ENCODE measurements at regions not wholly inside any gene's neighbourhood (a gene's known extent, or its start where the extent isn't known, plus 50 kb on each side); places are given as distances from the start of the nearest gene placed in this dataset.

DNA sequence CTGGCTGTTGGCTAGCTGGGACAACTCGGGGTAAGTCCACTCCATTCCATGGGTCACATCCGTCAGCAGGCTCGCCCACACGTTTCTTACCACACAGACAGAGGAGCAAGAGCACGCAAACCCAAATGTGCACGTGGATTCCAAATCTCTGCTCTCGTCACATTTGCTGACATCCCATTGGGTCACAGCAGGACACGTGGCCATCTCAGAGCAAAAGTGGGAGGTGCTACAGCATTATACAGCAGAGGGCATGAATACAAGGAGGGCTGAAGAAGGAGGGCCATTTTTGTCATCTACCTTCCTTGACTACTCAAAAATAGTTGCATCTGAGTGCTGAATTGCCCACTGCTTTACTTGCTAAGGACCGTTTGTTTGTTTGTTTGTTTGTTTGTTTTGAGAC is 84.7 kb downstream of the RBBP6 start:
- H3K27me3 ChIP-seq (ENCODE audit: insufficient read depth): no peaks in the 10 kb centered on the region
- H4K20me1 ChIP-seq (replicated peaks; ENCODE audit: insufficient read depth): no peaks in the 10 kb centered on the region
- no peaks in the 10 kb centered on the region; the same call in 1 of the 2 replicates for H3K4me1 ChIP-seq (ENCODE audit: insufficient read depth)
- H3K4me1 Mint-ChIP-seq: no peaks in the 10 kb centered on the region
- no peaks in the 10 kb centered on the region for H3F3A ChIP-seq (replicated peaks; ENCODE audit: low read depth)
- no peaks in the 10 kb centered on the region for H3K9me3 Mint-ChIP-seq
- TF ChIP-seq NANOG (IDR thresholded peaks at IDR 0.05; ENCODE audit: borderline replicate concordance) (no peak), CREB1 (CRISPR knock-in tag; IDR thresholded peaks at IDR 0.05; ENCODE audit: low read depth) (no peak), EZH2phosphoT487 (IDR thresholded peaks at IDR 0.05; ENCODE audit: unreplicated experiment) (no peak), ZNF331 (CRISPR knock-in tag; IDR thresholded peaks at IDR 0.05; ENCODE audit: low read depth) (no peak), EZH2 (IDR thresholded peaks at IDR 0.05; ENCODE audit: low read depth, unreplicated experiment) (no peak), STAT1 (IDR thresholded peaks at IDR 0.05; ENCODE audit: unreplicated experiment) (no peak), ZNF114 (CRISPR knock-in tag; IDR thresholded peaks at IDR 0.05) (no peak), POLR2AphosphoS5 (IDR thresholded peaks at IDR 0.05; ENCODE audit: low read depth) (no peak), JUNB (IDR thresholded peaks at IDR 0.05; ENCODE audit: unreplicated experiment) (no peak)
- TF ChIP-seq, protein P1, sequence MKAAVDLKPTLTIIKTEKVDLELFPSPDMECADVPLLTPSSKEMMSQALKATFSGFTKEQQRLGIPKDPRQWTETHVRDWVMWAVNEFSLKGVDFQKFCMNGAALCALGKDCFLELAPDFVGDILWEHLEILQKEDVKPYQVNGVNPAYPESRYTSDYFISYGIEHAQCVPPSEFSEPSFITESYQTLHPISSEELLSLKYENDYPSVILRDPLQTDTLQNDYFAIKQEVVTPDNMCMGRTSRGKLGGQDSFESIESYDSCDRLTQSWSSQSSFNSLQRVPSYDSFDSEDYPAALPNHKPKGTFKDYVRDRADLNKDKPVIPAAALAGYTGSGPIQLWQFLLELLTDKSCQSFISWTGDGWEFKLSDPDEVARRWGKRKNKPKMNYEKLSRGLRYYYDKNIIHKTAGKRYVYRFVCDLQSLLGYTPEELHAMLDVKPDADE (IDR thresholded peaks at IDR 0.05): no peak
- TF ChIP-seq, protein P2, sequence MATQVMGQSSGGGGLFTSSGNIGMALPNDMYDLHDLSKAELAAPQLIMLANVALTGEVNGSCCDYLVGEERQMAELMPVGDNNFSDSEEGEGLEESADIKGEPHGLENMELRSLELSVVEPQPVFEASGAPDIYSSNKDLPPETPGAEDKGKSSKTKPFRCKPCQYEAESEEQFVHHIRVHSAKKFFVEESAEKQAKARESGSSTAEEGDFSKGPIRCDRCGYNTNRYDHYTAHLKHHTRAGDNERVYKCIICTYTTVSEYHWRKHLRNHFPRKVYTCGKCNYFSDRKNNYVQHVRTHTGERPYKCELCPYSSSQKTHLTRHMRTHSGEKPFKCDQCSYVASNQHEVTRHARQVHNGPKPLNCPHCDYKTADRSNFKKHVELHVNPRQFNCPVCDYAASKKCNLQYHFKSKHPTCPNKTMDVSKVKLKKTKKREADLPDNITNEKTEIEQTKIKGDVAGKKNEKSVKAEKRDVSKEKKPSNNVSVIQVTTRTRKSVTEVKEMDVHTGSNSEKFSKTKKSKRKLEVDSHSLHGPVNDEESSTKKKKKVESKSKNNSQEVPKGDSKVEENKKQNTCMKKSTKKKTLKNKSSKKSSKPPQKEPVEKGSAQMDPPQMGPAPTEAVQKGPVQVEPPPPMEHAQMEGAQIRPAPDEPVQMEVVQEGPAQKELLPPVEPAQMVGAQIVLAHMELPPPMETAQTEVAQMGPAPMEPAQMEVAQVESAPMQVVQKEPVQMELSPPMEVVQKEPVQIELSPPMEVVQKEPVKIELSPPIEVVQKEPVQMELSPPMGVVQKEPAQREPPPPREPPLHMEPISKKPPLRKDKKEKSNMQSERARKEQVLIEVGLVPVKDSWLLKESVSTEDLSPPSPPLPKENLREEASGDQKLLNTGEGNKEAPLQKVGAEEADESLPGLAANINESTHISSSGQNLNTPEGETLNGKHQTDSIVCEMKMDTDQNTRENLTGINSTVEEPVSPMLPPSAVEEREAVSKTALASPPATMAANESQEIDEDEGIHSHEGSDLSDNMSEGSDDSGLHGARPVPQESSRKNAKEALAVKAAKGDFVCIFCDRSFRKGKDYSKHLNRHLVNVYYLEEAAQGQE (IDR thresholded peaks at IDR 0.05; ENCODE audit: unreplicated experiment): no peak
- TF ChIP-seq, protein P3, sequence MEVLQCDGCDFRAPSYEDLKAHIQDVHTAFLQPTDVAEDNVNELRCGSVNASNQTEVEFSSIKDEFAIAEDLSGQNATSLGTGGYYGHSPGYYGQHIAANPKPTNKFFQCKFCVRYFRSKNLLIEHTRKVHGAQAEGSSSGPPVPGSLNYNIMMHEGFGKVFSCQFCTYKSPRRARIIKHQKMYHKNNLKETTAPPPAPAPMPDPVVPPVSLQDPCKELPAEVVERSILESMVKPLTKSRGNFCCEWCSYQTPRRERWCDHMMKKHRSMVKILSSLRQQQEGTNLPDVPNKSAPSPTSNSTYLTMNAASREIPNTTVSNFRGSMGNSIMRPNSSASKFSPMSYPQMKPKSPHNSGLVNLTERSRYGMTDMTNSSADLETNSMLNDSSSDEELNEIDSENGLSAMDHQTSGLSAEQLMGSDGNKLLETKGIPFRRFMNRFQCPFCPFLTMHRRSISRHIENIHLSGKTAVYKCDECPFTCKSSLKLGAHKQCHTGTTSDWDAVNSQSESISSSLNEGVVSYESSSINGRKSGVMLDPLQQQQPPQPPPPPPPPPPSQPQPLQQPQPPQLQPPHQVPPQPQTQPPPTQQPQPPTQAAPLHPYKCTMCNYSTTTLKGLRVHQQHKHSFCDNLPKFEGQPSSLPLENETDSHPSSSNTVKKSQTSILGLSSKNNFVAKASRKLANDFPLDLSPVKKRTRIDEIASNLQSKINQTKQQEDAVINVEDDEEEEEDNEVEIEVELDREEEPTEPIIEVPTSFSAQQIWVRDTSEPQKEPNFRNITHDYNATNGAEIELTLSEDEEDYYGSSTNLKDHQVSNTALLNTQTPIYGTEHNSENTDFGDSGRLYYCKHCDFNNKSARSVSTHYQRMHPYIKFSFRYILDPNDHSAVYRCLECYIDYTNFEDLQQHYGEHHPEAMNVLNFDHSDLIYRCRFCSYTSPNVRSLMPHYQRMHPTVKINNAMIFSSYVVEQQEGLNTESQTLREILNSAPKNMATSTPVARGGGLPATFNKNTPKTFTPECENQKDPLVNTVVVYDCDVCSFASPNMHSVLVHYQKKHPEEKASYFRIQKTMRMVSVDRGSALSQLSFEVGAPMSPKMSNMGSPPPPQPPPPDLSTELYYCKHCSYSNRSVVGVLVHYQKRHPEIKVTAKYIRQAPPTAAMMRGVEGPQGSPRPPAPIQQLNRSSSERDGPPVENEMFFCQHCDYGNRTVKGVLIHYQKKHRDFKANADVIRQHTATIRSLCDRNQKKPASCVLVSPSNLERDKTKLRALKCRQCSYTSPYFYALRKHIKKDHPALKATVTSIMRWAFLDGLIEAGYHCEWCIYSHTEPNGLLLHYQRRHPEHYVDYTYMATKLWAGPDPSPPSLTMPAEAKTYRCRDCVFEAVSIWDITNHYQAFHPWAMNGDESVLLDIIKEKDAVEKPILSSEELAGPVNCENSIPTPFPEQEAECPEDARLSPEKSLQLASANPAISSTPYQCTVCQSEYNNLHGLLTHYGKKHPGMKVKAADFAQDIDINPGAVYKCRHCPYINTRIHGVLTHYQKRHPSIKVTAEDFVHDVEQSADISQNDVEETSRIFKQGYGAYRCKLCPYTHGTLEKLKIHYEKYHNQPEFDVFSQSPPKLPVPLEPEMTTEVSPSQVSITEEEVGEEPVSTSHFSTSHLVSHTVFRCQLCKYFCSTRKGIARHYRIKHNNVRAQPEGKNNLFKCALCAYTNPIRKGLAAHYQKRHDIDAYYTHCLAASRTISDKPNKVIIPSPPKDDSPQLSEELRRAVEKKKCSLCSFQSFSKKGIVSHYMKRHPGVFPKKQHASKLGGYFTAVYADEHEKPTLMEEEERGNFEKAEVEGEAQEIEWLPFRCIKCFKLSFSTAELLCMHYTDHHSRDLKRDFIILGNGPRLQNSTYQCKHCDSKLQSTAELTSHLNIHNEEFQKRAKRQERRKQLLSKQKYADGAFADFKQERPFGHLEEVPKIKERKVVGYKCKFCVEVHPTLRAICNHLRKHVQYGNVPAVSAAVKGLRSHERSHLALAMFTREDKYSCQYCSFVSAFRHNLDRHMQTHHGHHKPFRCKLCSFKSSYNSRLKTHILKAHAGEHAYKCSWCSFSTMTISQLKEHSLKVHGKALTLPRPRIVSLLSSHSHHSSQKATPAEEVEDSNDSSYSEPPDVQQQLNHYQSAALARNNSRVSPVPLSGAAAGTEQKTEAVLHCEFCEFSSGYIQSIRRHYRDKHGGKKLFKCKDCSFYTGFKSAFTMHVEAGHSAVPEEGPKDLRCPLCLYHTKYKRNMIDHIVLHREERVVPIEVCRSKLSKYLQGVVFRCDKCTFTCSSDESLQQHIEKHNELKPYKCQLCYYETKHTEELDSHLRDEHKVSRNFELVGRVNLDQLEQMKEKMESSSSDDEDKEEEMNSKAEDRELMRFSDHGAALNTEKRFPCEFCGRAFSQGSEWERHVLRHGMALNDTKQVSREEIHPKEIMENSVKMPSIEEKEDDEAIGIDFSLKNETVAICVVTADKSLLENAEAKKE (CRISPR knock-in tag; IDR thresholded peaks at IDR 0.05): no peak
- TF ChIP-seq, protein P4, sequence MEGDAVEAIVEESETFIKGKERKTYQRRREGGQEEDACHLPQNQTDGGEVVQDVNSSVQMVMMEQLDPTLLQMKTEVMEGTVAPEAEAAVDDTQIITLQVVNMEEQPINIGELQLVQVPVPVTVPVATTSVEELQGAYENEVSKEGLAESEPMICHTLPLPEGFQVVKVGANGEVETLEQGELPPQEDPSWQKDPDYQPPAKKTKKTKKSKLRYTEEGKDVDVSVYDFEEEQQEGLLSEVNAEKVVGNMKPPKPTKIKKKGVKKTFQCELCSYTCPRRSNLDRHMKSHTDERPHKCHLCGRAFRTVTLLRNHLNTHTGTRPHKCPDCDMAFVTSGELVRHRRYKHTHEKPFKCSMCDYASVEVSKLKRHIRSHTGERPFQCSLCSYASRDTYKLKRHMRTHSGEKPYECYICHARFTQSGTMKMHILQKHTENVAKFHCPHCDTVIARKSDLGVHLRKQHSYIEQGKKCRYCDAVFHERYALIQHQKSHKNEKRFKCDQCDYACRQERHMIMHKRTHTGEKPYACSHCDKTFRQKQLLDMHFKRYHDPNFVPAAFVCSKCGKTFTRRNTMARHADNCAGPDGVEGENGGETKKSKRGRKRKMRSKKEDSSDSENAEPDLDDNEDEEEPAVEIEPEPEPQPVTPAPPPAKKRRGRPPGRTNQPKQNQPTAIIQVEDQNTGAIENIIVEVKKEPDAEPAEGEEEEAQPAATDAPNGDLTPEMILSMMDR (conservative IDR thresholded peaks at IDR 0.05; ENCODE audit: low read depth in 2 of 2): no peak
- H3K79me2 ChIP-seq (replicated peaks; ENCODE audit: insufficient read depth): no peaks in the 10 kb centered on the region
- H3K4me3 ChIP-seq: no peak overlapping the region
- no peak overlapping the region for H3K27ac ChIP-seq (ENCODE audit: low read depth)
- no peak overlapping the region for H2AFZ ChIP-seq
- no peaks in the 10 kb centered on the region for H3K36me3 ChIP-seq (ENCODE audit: insufficient read depth)
- ATAC-seq (no peak), DNase-seq (ENCODE audit: low spot score) (peak; percentile 18)
- no peaks in the 10 kb centered on the region for H3K9me2 ChIP-seq (ENCODE audit: insufficient read depth)
- no peak overlapping the region for H3K4me3 Mint-ChIP-seq
- H3K36me3 Mint-ChIP-seq (ENCODE audit: low read depth): no peaks in the 10 kb centered on the region
- peaks cover 2% of the 10 kb centered on the region for H3K27me3 Mint-ChIP-seq (ENCODE audit: insufficient read depth, low read depth, poor library complexity)
- no peak overlapping the region for H3K27ac Mint-ChIP-seq
- H3K4me2 ChIP-seq: no peak overlapping the region
